ENCODE measurements at regions not wholly inside any gene's neighbourhood (a gene's known extent, or its start where the extent isn't known, plus 50 kb on each side); places are given as distances from the start of the nearest gene placed in this dataset.
A peak's percentile ranks its signal among the peaks of the same experiment; 100 is the strongest.

GRCh38 chr13:105202354-105202753, 1333.1 kb downstream of the EFNB2 start:
- TF ChIP-seq CTCF (IDR thresholded peaks at IDR 0.05) (peak; percentile 45 to 63 (median 54)), POLR2A (IDR thresholded peaks at IDR 0.05) (no peak)
